ENCODE measurements at regions not wholly inside any gene's neighbourhood (a gene's known extent, or its start where the extent isn't known, plus 50 kb on each side); places are given as distances from the start of the nearest gene placed in this dataset.

GRCh38 chr16:64394061-64394460, 727.8 kb downstream of the CDH11 start:
- no peaks in the 10 kb centered on the region for H3K36me3 Mint-ChIP-seq (ENCODE audit: low read depth)
- TF ChIP-seq CTCF (IDR thresholded peaks at IDR 0.05; ENCODE audit: unreplicated experiment in 3 of 3): no peak
- peaks cover 32% of the 10 kb centered on the region for H3K4me1 Mint-ChIP-seq
- no peak overlapping the region for H3K27ac Mint-ChIP-seq
- H3K4me3 Mint-ChIP-seq: no peak overlapping the region
- no peaks in the 10 kb centered on the region for H3K27me3 Mint-ChIP-seq (ENCODE audit: low read depth)
- H3K9me3 Mint-ChIP-seq: peaks cover 5% of the 10 kb centered on the region

- H3K4me1 Mint-ChIP-seq: peaks cover 26% of the 10 kb centered on the region
- H3K4me3 Mint-ChIP-seq: no peak overlapping the region
- no peaks in the 10 kb centered on the region for H3K36me3 Mint-ChIP-seq (ENCODE audit: low read depth)
- H3K27me3 Mint-ChIP-seq (ENCODE audit: low read depth): no peaks in the 10 kb centered on the region
- H3K9me3 Mint-ChIP-seq: peaks cover 4% of the 10 kb centered on the region
- no peak for TF ChIP-seq CTCF (IDR thresholded peaks at IDR 0.05; ENCODE audit: unreplicated experiment in 3 of 3)
- H3K27ac Mint-ChIP-seq: peak overlapping the region; percentile 12 to 15 (median 12)
Measured at GRCh38 chr16:64392456-64392855, 729.4 kb downstream of the CDH11 start.

- no peak for TF ChIP-seq CTCF (IDR thresholded peaks at IDR 0.05; ENCODE audit: unreplicated experiment in 3 of 3)
- Mint-ChIP-seq H3K27ac (peak overlapping the region; percentile 95 to 98 (median 98)), H3K4me1 (peaks cover 26% of the 10 kb centered on the region), H3K9me3 (peaks cover 10% of the 10 kb centered on the region), H3K4me3 (peak overlapping the region in 2 of 3 experiments; percentile 21 to 38), H3K27me3 (ENCODE audit: low read depth) (no peaks in the 10 kb centered on the region), H3K36me3 (ENCODE audit: low read depth) (no peaks in the 10 kb centered on the region)
Measured at GRCh38 chr16:64391063-64391600, 730.7 kb downstream of the CDH11 start.

- Mint-ChIP-seq H3K36me3 (ENCODE audit: low read depth) (no peaks in the 10 kb centered on the region), H3K27me3 (ENCODE audit: low read depth) (no peaks in the 10 kb centered on the region), H3K9me3 (peaks cover 13% of the 10 kb centered on the region), H3K4me1 (peaks cover 26% of the 10 kb centered on the region), H3K4me3 (no peak overlapping the region), H3K27ac (peak overlapping the region; percentile 95 to 98 (median 98))
- TF ChIP-seq CTCF (IDR thresholded peaks at IDR 0.05; ENCODE audit: unreplicated experiment in 3 of 3): no peak
Measured at GRCh38 chr16:64390102-64390501, 731.8 kb downstream of the CDH11 start.

- Mint-ChIP-seq H3K27ac (no peak overlapping the region), H3K9me3 (peaks cover 13% of the 10 kb centered on the region), H3K36me3 (ENCODE audit: low read depth) (no peaks in the 10 kb centered on the region), H3K4me1 (no peaks in the 10 kb centered on the region), H3K27me3 (ENCODE audit: low read depth) (no peaks in the 10 kb centered on the region), H3K4me3 (no peak overlapping the region)
- no peak for TF ChIP-seq CTCF (IDR thresholded peaks at IDR 0.05; ENCODE audit: unreplicated experiment in 3 of 3)
Measured at GRCh38 chr16:64384636-64385035, 737.2 kb downstream of the CDH11 start.

- no peak overlapping the region for H3K27ac Mint-ChIP-seq
- H3K4me1 Mint-ChIP-seq: no peaks in the 10 kb centered on the region
- H3K27me3 Mint-ChIP-seq (ENCODE audit: low read depth): no peaks in the 10 kb centered on the region
- no peaks in the 10 kb centered on the region for H3K36me3 Mint-ChIP-seq (ENCODE audit: low read depth)
- no peak overlapping the region for H3K4me3 Mint-ChIP-seq
- peaks cover 6% of the 10 kb centered on the region for H3K9me3 Mint-ChIP-seq
- TF ChIP-seq CTCF (IDR thresholded peaks at IDR 0.05; ENCODE audit: unreplicated experiment in 3 of 3): no peak
Measured at GRCh38 chr16:64381979-64382378, 739.9 kb downstream of the CDH11 start.

Data from nephron (organoid).